Stomach (tissue), 4 donors: ENCODE measurements at regions not wholly inside any gene's neighbourhood (a gene's known extent, or its start where the extent isn't known, plus 50 kb on each side); places are given as distances from the start of the nearest gene placed in this dataset.

Experiments used
- CTCF ChIP-seq, 7 experiments: fragments of 450-650 bp in 4 of 7; fragments of 200-600 bp in 3 of 7; sonication (generic) in 3 of 7; IDR thresholded peaks; one replicate each; pipeline ENCODE4 v1.5.1; 2016 to 2019; ENCODE audit warnings: antibody characterized with exemption in 7 of 7, control low read depth in 2 of 7, mild to moderate bottlenecking in 1 of 7
- POLR2A ChIP-seq, 4 donors: fragments of 450-650 bp; IDR thresholded peaks; one replicate each; pipeline ENCODE4 v1.6.1; 2016; ENCODE audit warnings: antibody characterized with exemption in 4 of 4, control low read depth in 2 of 4, mild to moderate bottlenecking in 1 of 4, moderate library complexity in 1 of 4

- TF ChIP-seq POLR2A (IDR thresholded peaks at IDR 0.05) (no peak), CTCF (IDR thresholded peaks at IDR 0.05) (no peak)
These were observed 183.0 kb upstream of the RAB4A start for GRCh38 chr1:229087906-229088305.
